ENCODE measurements at regions not wholly inside any gene's neighbourhood (a gene's known extent, or its start where the extent isn't known, plus 50 kb on each side); places are given as distances from the start of the nearest gene placed in this dataset.
"Not testable (repeated sequence)": the region's sequence is repeated elsewhere in the genome, so short reads cannot be mapped to it uniquely, and the experiment has no call there.

DNA sequence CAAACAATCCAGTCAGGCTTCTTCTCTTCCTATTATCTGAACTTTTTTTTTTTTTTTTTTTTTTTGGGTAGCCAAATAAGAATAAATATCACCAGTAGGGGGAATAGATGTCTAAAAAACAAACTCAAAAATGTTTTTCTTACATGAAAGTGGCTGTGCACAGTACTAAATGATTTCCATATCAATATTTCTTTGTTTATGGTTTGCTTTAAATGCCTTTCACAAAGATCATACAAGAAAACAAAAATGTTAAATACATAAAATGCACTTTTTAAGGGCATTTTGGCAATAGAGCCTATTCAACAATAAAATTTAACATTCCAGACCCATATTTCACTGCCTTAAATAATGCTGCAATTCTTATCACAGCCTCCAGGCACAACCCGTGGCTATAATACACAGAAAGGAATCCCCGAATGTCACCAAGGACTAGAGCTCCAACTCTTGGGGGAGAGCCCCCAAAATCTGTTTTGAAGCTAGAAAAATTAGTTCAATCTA is 91.1 kb upstream of the TBCA start:
- no peak for DNase-seq

GRCh38 chr5:77866198-77866597 is 90.1 kb upstream of the TBCA start:
- no peak for DNase-seq

DNA sequence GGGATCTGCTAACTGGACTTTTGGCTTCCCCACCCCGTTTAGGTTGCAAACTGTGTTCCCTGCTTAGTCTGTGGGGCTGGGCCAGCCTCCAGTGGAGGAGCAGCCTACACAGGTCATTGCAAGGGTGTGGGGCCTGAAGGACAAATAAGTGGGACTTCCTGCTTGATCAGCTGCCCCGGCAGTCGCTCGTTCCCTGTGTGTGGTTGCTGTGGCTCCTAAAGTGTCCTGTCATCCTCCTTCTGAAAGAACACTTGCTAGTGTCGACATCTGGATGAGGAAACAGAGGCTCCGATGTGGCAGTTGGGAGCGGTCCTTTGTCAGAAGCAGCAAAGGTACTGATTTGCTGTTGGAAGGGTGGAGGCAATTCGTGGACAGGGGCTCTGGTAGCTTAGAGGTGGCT is 88.9 kb upstream of the TBCA start:
- peak; percentile 75 for DNase-seq

DNA sequence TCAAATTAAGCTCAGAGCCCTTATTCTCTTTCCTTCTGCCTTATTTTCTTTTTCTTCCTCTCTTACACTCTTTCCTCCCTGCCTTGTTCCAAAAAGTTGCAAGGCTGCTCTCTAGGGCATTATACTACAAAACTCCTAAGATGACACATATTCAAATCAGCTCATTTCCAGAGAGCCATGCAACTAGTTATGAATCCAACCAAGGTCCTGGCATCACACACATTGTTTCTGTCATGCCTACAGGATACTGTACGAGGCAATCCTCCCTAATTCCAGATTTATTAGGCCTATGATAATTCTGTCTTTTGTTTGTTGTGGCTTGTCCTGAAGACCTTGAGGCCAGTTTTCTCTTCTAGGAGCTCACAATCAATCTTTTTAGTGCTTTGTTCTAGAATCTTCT is 87.0 kb upstream of the TBCA start:
- DNase-seq: no peak

DNA sequence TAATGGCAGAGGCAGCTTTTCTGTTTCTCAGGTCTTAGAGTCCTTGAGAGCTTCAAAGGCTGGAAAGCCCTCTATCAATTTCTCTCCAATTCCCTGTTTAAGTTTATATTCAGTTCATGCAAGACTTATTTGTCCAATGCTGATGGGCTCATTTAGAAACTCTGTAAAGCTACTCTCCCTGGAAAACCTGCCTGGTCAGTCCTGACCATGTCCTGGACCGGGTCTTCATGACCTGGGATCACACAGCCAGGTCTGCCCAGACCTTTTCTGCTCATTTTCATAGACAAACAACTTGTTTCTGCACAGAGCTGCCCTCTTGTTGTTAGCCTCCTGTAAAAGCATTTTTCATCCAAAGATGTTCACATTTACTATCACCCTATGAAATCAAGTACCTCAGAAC is 85.4 kb upstream of the TBCA start:
- DNase-seq: no peak

DNA sequence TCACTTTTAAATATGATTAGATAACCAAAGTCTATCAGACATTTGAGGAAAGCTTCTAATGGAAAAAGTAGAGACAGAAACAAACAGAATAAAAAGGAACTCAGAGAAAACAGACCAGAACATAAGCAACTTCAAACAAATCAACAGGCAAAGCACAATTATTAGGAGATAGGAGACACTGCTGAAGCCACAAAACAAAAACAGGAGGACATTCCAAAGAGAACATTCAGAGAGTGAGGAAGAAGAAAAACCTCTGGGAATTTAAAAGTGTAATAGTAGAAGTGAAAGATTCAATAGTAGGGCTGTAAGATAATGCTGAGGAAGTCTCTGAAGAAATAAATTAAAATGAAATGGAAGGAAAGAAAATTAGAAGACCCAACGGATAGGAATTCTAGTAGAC is 83.2 kb upstream of the TBCA start:
- DNase-seq: no peak

GRCh38 chr5:77858678-77859077 is 82.5 kb upstream of the TBCA start:
- DNase-seq: not testable (repeated sequence)

GRCh38 chr5:77855369-77855768 is 79.2 kb upstream of the TBCA start:
- DNase-seq: no peak

GRCh38 chr5:77853353-77853907 is 77.3 kb upstream of the TBCA start:
- no peak for DNase-seq

GRCh38 chr5:77852514-77853352 is 76.6 kb upstream of the TBCA start:
- peak; percentile 56 for DNase-seq

GRCh38 chr5:77852068-77852513 is 76.0 kb upstream of the TBCA start:
- no peak for DNase-seq

DNA sequence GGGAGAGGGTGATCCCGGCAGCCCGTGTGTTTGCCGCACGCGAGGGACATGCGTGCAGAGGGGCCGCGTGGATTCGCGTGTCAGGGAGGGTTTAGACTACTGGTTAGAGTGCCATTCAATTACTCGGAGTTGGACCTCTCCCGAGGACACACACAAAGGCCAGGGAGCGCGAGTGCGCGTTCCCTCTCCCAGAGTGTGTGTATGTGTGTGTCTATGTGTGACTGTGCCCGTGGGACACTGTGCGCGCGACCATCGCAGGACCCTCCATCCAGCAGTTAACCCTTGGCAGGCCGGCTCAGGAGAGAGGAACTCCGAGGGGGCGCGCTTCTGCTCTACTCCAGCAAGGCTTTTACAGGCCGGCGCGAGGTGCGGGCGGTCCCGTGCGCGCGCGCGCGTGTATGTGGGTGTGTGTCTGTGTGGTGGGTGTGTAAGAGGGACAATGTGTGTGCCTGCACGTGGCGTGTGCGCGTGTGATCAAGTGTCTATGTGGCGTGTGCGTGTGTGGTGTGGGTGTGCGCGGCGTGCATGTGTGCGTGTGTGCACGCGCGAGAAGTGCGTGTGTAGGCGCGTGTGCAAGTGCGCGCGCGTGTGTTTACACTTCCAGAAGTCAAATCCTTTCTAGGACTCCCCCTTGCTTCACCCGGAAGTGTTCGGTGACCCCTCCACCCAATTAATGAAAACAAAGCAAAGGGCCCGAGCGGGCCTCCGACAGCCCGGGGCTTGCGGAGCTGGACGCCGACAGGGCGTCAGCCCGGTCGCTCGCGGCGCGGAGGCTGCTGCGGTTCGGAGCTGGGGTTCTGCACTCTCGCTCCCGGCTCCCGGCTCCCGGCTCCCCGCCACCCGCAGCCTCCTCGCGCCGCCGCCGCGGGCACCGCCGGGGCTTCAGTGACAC is 75.3 kb upstream of the TBCA start:
- DNase-seq: no peak

DNA sequence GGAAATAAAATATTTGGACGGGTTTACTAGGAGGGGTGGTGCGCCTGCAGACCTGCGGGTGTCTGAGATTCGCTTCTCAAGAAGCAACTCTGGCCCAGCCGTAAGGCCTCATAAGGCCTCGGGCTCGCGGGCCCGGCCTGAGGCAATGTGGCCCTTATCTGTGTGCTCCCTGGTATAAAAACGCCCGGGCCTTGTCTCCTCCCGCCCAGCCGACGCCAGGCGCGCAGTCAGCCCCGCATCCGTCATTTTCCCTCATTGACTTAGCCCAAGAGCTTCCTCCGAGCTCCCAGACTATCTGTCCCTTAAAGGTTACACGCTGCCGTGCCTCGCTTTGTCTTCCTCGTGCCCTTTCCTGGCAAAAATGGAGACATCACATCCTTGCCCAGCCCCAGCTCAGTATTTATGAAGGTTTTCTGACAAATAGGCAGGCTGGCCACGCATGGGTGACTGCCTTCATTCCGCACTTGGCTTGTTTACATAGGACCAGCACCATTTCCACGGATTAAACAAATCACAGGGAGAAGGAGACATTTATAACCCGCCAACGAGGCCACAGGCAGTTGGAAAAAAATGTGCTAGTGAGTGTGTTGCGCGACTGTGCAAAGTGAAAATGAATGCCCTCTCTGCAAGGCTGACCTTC is 74.5 kb upstream of the TBCA start:
- no peak for DNase-seq

- no peak for DNase-seq
Measured at GRCh38 chr5:77849308-77849900, 73.3 kb upstream of the TBCA start.

DNA sequence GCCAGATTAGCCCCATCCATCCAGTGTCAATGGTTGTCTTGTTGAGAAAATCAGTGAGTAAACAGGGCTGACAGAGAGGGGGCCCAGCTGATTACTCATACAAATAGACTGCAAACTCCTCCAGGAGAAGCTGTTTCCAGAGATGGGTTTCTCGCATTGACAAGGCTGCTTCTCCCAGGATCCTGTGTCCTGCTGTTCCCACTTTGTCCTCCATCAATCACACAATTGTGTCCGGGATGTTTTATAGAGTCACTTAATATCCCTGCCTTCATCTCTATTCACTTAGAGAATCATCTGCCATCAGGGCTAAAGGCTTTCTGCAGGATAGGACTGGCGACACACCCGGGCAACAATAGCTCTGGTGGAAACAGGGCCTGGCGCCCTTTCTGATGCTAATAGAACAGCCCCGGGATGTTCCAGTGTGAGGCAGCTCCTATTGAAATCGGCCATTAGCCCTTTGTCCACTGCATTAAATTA is 71.7 kb upstream of the TBCA start:
- DNase-seq: no peak

GRCh38 chr5:77847129-77847460 is 71.0 kb upstream of the TBCA start:
- DNase-seq: no peak

DNA sequence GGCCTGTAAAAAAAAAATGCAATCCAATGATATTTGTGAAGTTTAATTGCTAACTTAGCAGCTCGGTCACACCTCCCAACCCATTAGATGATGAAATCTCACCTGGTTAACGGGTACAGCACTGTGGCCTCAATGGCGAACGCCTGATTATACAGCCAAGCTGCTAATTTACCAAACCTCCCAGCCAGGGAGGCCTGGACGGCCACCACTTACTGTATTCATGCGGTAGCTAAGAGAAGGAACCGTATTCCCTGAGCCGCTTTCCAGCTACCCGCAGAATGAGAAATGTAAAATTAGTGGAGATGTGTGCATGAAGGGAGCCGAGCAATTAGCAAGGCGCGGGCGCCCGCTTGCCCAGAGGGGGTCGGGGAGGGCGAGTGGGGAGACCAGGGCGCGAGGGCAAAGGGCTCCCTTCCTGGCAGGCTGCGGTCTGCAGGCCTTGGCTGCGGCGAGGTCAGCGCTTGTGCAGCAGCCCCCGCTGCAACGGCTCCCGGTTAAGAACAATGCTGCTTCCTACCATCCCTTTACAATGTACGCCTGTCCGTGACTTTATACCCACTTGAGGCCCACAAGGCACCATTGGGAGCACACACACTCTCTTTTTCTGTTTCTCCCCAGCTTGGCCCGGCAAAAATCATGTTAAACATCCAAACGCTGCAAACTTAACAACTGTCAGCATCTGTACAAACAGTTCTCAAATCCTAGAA is 70.4 kb upstream of the TBCA start:
- no peak for DNase-seq

GRCh38 chr5:77845324-77845646 is 69.1 kb upstream of the TBCA start:
- DNase-seq: no peak

GRCh38 chr5:77844623-77845323 is 68.6 kb upstream of the TBCA start:
- DNase-seq: no peak

DNA sequence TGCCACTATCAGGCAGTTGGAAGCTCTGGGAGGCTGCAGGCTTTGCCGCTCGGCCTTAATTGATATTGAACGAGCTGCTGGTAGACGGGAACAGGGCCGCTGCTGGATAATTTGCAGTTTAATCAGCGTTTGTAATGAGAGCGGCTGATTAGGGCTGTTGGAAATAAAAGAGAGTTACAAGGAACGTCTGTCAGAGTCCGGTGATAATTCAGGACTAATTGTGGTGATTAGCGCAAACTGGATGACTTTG is 68.2 kb upstream of the TBCA start:
- no peak for DNase-seq

- no peak for DNase-seq
Measured at GRCh38 chr5:77843570-77844372, 67.6 kb upstream of the TBCA start.

All from CD4-positive, alpha-beta T cell treated with Interleukin-15 for 1 hour (primary cell).